ENCODE measurements at regions not wholly inside any gene's neighbourhood (a gene's known extent, or its start where the extent isn't known, plus 50 kb on each side); places are given as distances from the start of the nearest gene placed in this dataset.
A peak's percentile ranks its signal among the peaks of the same experiment; 100 is the strongest.

DNA sequence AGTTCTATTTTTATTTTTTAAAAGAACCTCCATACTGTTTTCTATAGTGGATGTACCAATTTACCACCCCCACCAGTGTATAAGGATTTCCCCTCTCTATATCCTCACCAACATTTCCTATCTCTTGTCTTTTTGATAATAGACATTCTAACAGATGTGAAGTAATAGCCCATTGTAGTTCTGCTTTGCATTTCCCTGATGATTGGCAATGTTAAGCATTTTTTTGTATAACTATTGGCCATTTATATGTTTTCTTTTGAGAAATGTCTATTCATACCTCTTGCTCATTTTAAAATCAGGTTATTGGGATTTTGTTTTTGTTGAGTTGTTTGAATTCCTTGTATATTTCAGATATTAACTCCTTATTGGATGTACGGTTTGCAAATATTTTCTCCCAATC lies 251.1 kb upstream of the HTR2C start:
- ChIA-PET CTCF (no interaction called here), POLR2A (no interaction called here)
- DNase-seq (ENCODE audit: extremely low spot score) = no peak
- TF ChIP-seq, protein P1, sequence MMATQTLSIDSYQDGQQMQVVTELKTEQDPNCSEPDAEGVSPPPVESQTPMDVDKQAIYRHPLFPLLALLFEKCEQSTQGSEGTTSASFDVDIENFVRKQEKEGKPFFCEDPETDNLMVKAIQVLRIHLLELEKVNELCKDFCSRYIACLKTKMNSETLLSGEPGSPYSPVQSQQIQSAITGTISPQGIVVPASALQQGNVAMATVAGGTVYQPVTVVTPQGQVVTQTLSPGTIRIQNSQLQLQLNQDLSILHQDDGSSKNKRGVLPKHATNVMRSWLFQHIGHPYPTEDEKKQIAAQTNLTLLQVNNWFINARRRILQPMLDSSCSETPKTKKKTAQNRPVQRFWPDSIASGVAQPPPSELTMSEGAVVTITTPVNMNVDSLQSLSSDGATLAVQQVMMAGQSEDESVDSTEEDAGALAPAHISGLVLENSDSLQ (IDR thresholded peaks at IDR 0.05) = no peak
- no peak for TF ChIP-seq ELF4 (IDR thresholded peaks at IDR 0.05)
- TF ChIP-seq HDGF (IDR thresholded peaks at IDR 0.05; ENCODE audit: borderline replicate concordance) = no peak
- no peak for TF ChIP-seq LEF1 (IDR thresholded peaks at IDR 0.05; ENCODE audit: borderline replicate concordance)
- no peak for TF ChIP-seq FOXM1 (IDR thresholded peaks at IDR 0.05; ENCODE audit: borderline replicate concordance)
- TF ChIP-seq NFRKB (IDR thresholded peaks at IDR 0.05) = no peak
- no peak for TF ChIP-seq FOXK2 (IDR thresholded peaks at IDR 0.05)
- no peak for TF ChIP-seq CTBP1 (IDR thresholded peaks at IDR 0.05; ENCODE audit: borderline replicate concordance)
- no peak for TF ChIP-seq BHLHE40 (IDR thresholded peaks at IDR 0.05; ENCODE audit: borderline replicate concordance)
- no peak for TF ChIP-seq FOXA1 (IDR thresholded peaks at IDR 0.05)
- TF ChIP-seq TARDBP (IDR thresholded peaks at IDR 0.05) = no peak
- no peak for TF ChIP-seq SUZ12 (IDR thresholded peaks at IDR 0.05)
- TF ChIP-seq ARNT (IDR thresholded peaks at IDR 0.05) = no peak
- no peak for TF ChIP-seq SP1 (IDR thresholded peaks at IDR 0.05)
- no peak for TF ChIP-seq L3MBTL2 (conservative IDR thresholded peaks at IDR 0.05)
- TF ChIP-seq ZNF384 (IDR thresholded peaks at IDR 0.05) = no peak

DNA sequence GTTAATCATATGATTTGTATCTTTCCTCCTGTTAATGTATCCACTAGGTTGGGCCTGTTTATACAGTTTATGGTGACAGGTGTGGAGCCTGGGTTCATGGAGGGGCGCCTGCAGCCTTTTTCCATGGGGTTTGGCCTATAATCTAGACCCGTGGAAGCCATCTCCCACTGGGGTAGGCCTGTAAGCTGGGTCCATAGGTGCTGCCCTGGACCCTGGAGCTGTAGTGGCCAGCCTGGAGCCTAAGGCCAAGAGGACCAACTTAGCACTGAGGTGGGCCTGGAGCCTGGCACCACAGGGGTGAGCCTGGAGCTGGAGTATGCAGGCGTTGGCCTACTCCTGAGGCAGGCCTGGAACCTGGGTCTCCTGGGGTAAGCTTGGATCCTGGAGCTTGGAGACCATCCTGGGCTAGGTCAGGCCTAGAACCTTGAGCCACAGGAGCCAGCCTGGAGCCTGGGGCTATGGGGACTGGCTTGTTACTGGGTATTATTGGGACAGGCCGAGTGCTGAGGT lies 249.4 kb upstream of the HTR2C start:
- DNase-seq (ENCODE audit: extremely low spot score) = no peak
- TF ChIP-seq TARDBP (IDR thresholded peaks at IDR 0.05) (no peak), LEF1 (IDR thresholded peaks at IDR 0.05; ENCODE audit: borderline replicate concordance) (no peak), HDGF (IDR thresholded peaks at IDR 0.05; ENCODE audit: borderline replicate concordance) (no peak), ARNT (IDR thresholded peaks at IDR 0.05) (no peak), SP1 (IDR thresholded peaks at IDR 0.05) (no peak), ELF4 (IDR thresholded peaks at IDR 0.05) (no peak), CTBP1 (IDR thresholded peaks at IDR 0.05; ENCODE audit: borderline replicate concordance) (no peak), NFRKB (IDR thresholded peaks at IDR 0.05) (no peak)
- ChIA-PET CTCF (no interaction called here), POLR2A (no interaction called here)

DNA sequence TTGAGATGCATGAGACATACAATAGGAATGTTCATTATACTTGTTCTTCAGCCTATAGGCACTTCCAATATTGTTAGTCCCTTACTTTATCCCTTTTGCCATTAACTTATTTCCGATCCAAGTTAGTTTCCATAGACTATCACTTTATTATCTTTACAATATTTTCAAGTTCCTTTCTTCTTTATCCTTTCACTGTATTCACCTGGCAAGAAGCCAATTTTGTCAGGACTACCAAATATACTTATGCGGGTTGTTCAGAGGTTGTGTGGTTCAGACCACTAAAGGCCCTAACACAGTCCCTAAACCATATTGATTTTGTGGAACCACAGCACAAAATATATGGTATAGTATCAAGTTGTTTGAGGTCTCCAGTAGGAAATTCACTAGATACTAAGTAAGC lies 245.0 kb upstream of the HTR2C start:
- no peak for DNase-seq (ENCODE audit: extremely low spot score)
- ChIA-PET POLR2A (no interaction called here), CTCF (no interaction called here)
- no peak for TF ChIP-seq BHLHE40 (IDR thresholded peaks at IDR 0.05; ENCODE audit: borderline replicate concordance)

DNA sequence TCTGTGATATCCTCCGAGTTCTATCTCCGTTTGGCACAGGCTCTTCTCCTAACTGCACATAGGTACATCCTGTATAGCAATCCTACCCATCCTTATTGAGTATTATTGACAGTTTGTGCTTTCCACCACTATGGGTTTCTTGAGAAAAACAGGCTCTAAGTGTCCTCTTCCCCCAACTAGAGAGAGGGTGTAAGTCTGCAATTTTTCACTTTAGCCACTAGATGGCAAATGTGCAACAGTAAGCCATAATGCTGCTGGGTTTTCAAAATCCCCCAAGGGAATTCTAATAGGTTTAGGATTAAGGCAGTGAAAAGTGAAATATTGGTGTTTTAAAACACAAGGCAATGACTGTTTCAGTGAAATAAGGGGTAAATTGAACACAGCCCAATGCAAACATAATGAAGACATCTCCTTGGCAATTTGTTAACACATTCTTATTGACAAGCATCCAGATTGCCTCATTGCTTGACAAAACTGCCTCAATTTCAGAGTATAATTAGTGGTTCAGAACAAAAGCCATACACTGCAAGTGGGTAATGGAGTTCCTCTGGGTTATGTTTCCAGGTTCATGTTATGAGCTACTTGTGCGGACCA lies 239.0 kb upstream of the HTR2C start:
- CTCF ChIA-PET = no interaction called here
- peak; percentile 49 for DNase-seq (ENCODE audit: extremely low spot score)
- POLR2A ChIA-PET = interaction anchor here (0.7 kb wide), 1 partner anchor 615 kb away, joined by 3 read pairs; no protein-coding TSS in a partner anchor
- TF ChIP-seq HDGF (IDR thresholded peaks at IDR 0.05; ENCODE audit: borderline replicate concordance) (no peak), TARDBP (IDR thresholded peaks at IDR 0.05) (no peak), NFRKB (IDR thresholded peaks at IDR 0.05) (no peak), BHLHE40 (IDR thresholded peaks at IDR 0.05; ENCODE audit: borderline replicate concordance) (no peak), CTBP1 (IDR thresholded peaks at IDR 0.05; ENCODE audit: borderline replicate concordance) (no peak), ELF4 (IDR thresholded peaks at IDR 0.05) (no peak), ARNT (IDR thresholded peaks at IDR 0.05) (no peak), FOXA1 (IDR thresholded peaks at IDR 0.05) (no peak), SP1 (IDR thresholded peaks at IDR 0.05) (no peak), SUZ12 (IDR thresholded peaks at IDR 0.05) (no peak), ZNF384 (IDR thresholded peaks at IDR 0.05) (no peak), LEF1 (IDR thresholded peaks at IDR 0.05; ENCODE audit: borderline replicate concordance) (no peak), FOXM1 (IDR thresholded peaks at IDR 0.05; ENCODE audit: borderline replicate concordance) (no peak), FOXK2 (IDR thresholded peaks at IDR 0.05) (no peak), L3MBTL2 (conservative IDR thresholded peaks at IDR 0.05) (no peak)

DNA sequence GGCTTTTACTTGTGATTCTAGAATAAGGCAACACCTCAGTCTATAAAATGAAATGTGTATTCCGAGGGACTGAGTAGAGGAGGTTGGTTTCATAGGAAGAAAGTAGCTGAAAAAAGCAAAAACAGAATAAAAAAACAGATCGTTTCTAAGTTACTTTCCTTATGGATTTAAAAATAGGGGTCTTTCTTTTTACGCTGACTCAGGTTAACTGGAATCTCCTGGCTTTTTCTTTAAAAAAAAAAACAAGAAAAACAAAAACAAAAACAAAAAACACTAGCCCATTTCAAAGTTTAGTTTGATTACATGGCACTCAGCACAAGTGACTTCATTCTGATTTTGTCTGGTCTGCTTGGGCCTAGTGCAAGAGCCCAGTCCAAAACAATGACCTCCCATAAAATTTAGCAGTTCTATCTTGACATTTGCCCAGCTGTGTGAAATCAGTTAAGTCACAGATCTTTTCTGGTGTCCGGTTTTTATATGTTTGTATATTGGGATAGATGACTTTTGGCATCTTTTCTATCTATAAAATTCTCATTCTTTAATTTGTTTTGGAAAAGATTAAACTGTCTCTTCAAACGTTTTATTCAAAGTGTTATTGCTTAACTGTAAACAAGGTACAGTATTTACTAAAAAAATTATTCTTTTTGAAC lies 222.7 kb upstream of the HTR2C start:
- no peak for TF ChIP-seq CTBP1 (IDR thresholded peaks at IDR 0.05; ENCODE audit: borderline replicate concordance)
- no peak for TF ChIP-seq SUZ12 (IDR thresholded peaks at IDR 0.05)
- no peak for TF ChIP-seq FOXM1 (IDR thresholded peaks at IDR 0.05; ENCODE audit: borderline replicate concordance)
- no peak for TF ChIP-seq BHLHE40 (IDR thresholded peaks at IDR 0.05; ENCODE audit: borderline replicate concordance)
- no peak for TF ChIP-seq TARDBP (IDR thresholded peaks at IDR 0.05)
- TF ChIP-seq SP1 (IDR thresholded peaks at IDR 0.05) = no peak
- no peak for TF ChIP-seq ELF4 (IDR thresholded peaks at IDR 0.05)
- no peak for TF ChIP-seq HDGF (IDR thresholded peaks at IDR 0.05; ENCODE audit: borderline replicate concordance)
- TF ChIP-seq, protein P1 (IDR thresholded peaks at IDR 0.05) = no peak
- no peak for TF ChIP-seq FOXA1 (IDR thresholded peaks at IDR 0.05)
- DNase-seq (ENCODE audit: extremely low spot score) = no peak
- CTCF ChIA-PET = no interaction called here
- POLR2A ChIA-PET = no interaction called here

DNA sequence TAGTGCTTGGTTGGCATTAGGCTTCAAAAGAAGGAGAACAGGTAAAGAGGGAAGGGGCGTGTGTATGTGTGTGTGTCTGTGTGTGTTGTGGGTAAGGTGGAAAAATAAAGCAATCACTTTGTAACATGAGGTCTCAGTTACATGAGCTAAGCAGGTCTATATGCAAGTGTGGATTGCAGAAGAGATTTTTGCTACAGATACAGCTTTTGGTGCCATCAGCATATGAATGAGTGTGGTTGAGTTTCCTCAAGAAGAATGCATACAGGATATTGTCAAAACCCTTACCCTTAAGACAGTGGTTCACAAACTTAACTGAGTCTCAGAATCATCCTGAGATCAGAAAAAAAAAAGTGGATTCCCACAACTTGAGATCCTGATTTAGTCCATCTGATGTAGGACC lies 220.5 kb upstream of the HTR2C start:
- ChIA-PET CTCF (interaction anchor here (0.6 kb wide), 1 partner anchor 91 kb away, joined by 4 read pairs; no protein-coding TSS in a partner anchor), POLR2A (no interaction called here)
- no peak for TF ChIP-seq SP1 (IDR thresholded peaks at IDR 0.05)
- no peak for TF ChIP-seq LEF1 (IDR thresholded peaks at IDR 0.05; ENCODE audit: borderline replicate concordance)
- TF ChIP-seq CTBP1 (IDR thresholded peaks at IDR 0.05; ENCODE audit: borderline replicate concordance) = no peak
- TF ChIP-seq FOXK2 (IDR thresholded peaks at IDR 0.05) = no peak
- TF ChIP-seq NFRKB (IDR thresholded peaks at IDR 0.05) = no peak
- no peak for TF ChIP-seq ELF4 (IDR thresholded peaks at IDR 0.05)
- no peak for TF ChIP-seq TARDBP (IDR thresholded peaks at IDR 0.05)
- TF ChIP-seq, protein P1 (IDR thresholded peaks at IDR 0.05) = no peak
- TF ChIP-seq HDGF (IDR thresholded peaks at IDR 0.05; ENCODE audit: borderline replicate concordance) = no peak
- no peak for TF ChIP-seq FOXM1 (IDR thresholded peaks at IDR 0.05; ENCODE audit: borderline replicate concordance)
- no peak for TF ChIP-seq ARNT (IDR thresholded peaks at IDR 0.05)
- no peak for DNase-seq (ENCODE audit: extremely low spot score)
